ENCODE measurements at regions not wholly inside any gene's neighbourhood (a gene's known extent, or its start where the extent isn't known, plus 50 kb on each side); places are given as distances from the start of the nearest gene placed in this dataset.

DNA sequence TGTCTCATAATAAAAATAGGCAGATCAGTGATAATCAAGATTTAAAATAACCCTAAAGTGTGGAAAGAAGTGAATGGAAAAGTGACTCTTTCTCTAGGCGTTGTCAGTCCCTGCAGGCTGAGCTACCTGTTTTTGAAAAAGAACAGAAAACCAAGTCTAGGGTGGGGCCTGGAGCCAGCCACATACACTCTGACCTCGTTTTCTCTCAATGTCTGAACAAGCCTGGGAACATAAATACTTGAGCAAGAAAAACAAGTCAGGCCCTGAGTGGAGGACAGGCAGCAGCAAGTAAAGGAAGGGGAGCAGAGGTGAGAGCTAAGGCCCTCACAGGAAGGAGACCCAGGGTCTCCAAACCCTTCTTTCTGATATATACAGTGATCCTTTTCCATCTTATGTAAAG is 91.7 kb upstream of the HPF1 start:
- WGBS (ENCODE audit: extremely low coverage, insufficient coverage, insufficient read length): no CpG with 5 or more reads among the region's 2 CpGs
- H3K27ac ChIP-seq (ENCODE audit: low read depth, low read length): peak overlapping the region; percentile 41

DNA sequence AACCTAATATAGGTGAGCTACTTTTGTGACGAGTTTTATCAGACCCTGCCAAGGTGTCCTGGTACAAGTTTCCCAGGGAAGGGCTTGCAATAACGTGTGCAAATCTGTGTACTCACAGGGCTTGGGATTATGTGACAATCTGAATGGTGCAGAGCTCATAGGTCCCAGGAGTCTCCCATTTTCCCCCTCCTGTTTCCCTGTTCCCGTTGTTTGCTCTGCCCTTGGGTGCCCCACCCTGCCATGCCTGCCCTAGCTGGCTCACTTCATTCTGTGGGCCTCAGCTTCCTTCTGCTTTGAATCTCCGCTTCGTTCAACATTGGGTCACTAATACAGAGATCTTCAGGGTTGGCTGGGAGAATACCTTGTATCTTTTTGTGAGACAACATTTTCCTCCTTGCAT is 90.3 kb upstream of the HPF1 start:
- Histone ChIP-seq H4K91ac (ENCODE audit: low read depth, low read length) (no peak overlapping the region), H3K79me1 (ENCODE audit: low read length) (peaks cover 6% of the 10 kb centered on the region), H2BK12ac (ENCODE audit: low read length) (no peak overlapping the region), H2AFZ (ENCODE audit: insufficient read depth, low read length, poor library complexity) (no peak overlapping the region), H3K18ac (ENCODE audit: low read length) (no peak overlapping the region), H4K12ac (ENCODE audit: low read depth, low read length) (no peak overlapping the region), H2AK5ac (ENCODE audit: low read length) (no peak overlapping the region), H4K8ac (ENCODE audit: low read depth, low read length) (no peak overlapping the region), H3K4me3 (ENCODE audit: low read depth, low read length) (no peak overlapping the region), H3K4ac (ENCODE audit: low read depth, low read length) (no peak overlapping the region), H3K79me2 (ENCODE audit: control insufficient read depth, insufficient read depth, low read length, poor library complexity) (no peaks in the 10 kb centered on the region), H2BK120ac (ENCODE audit: insufficient read depth, low read length, poor library complexity) (no peak overlapping the region), H3K23ac (ENCODE audit: low read length) (no peak overlapping the region), H2BK5ac (ENCODE audit: low read depth, low read length, poor library complexity) (no peak overlapping the region), H3K9ac (ENCODE audit: low read length) (no peak overlapping the region), H3K14ac (ENCODE audit: low read length) (no peak overlapping the region), H3K9me3 (ENCODE audit: insufficient read depth, low read depth, low read length) (peaks cover 2% of the 10 kb centered on the region), H3K4me2 (ENCODE audit: low read length) (no peak overlapping the region), H3K27me3 (ENCODE audit: insufficient read depth, low read length) (no peaks in the 10 kb centered on the region), H3K27ac (ENCODE audit: low read depth, low read length) (no peak overlapping the region), H3K4me1 (ENCODE audit: control insufficient read depth in 1 of 2, insufficient read depth in 2 of 2, low read length in 2 of 2) (peaks cover 0 to 10% of the 10 kb centered on the region in 2 experiments), H3K36me3 (ENCODE audit: control insufficient read depth in 1 of 2, insufficient read depth in 2 of 2, low read length in 2 of 2) (no peaks in the 10 kb centered on the region)
- DNase-seq: no peak
- WGBS (ENCODE audit: extremely low coverage, insufficient coverage, insufficient read length): no CpG with 5 or more reads among the region's 5 CpGs

More for the DNA sequence above, 91.7 kb upstream of the HPF1 start:
- Histone ChIP-seq H4K91ac (ENCODE audit: low read depth, low read length) (peak overlapping the region; percentile 55), H2BK5ac (ENCODE audit: low read depth, low read length, poor library complexity) (peak overlapping the region; percentile 91), H3K9me3 (ENCODE audit: insufficient read depth, low read depth, low read length) (peaks cover 2% of the 10 kb centered on the region), H2AFZ (ENCODE audit: insufficient read depth, low read length, poor library complexity) (no peak overlapping the region), H3K79me1 (ENCODE audit: low read length) (peaks cover 6% of the 10 kb centered on the region), H2BK12ac (ENCODE audit: low read length) (no peak overlapping the region), H3K27me3 (ENCODE audit: insufficient read depth, low read length) (no peaks in the 10 kb centered on the region), H4K8ac (ENCODE audit: low read depth, low read length) (no peak overlapping the region), H2BK120ac (ENCODE audit: insufficient read depth, low read length, poor library complexity) (peak overlapping the region; percentile 63), H3K23ac (ENCODE audit: low read length) (no peak overlapping the region), H3K18ac (ENCODE audit: low read length) (no peak overlapping the region), H3K4ac (ENCODE audit: low read depth, low read length) (no peak overlapping the region), H3K79me2 (ENCODE audit: control insufficient read depth, insufficient read depth, low read length, poor library complexity) (no peaks in the 10 kb centered on the region), H2AK5ac (ENCODE audit: low read length) (no peak overlapping the region), H3K14ac (ENCODE audit: low read length) (no peak overlapping the region), H4K12ac (ENCODE audit: low read depth, low read length) (no peak overlapping the region), H3K4me3 (ENCODE audit: low read depth, low read length) (no peak overlapping the region), H3K36me3 (ENCODE audit: control insufficient read depth in 1 of 2, insufficient read depth in 2 of 2, low read length in 2 of 2) (no peaks in the 10 kb centered on the region), H3K4me2 (ENCODE audit: low read length) (no peak overlapping the region), H3K9ac (ENCODE audit: low read length) (no peak overlapping the region), H3K4me1 (ENCODE audit: control insufficient read depth in 1 of 2, insufficient read depth in 2 of 2, low read length in 2 of 2) (peaks cover 0 to 10% of the 10 kb centered on the region in 2 experiments)
- DNase-seq: peak in 1 of 2 donors; percentile 10

DNA sequence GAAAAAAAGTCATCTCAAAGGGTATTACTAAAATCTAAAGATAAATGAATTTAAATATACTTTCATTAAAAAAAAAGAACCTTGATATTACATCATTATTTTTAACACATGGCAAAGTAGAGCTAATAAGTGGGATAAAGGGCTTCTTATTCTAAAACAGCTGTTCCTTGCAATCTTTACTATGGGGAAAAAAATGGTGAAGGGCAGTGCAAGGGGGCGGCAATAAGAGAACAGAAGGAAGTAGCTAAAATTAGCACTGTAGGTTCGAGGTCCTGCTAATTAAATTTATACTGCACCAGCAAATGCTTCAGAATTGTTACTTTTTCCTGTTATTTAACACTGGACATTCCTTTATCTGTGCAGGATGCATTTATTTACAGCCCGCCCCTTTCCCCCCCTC is 89.4 kb upstream of the HPF1 start:
- H2BK120ac ChIP-seq (ENCODE audit: insufficient read depth, low read length, poor library complexity): no peak overlapping the region
- no peak overlapping the region for H2BK12ac ChIP-seq (ENCODE audit: low read length)
- H3K36me3 ChIP-seq (ENCODE audit: control insufficient read depth in 1 of 2, insufficient read depth in 2 of 2, low read length in 2 of 2): no peaks in the 10 kb centered on the region
- H3K27ac ChIP-seq (ENCODE audit: low read depth, low read length): no peak overlapping the region
- H3K4me1 ChIP-seq (ENCODE audit: control insufficient read depth in 1 of 2, insufficient read depth in 2 of 2, low read length in 2 of 2): peaks cover 0 to 10% of the 10 kb centered on the region in 2 experiments
- DNase-seq: no peak
- H4K8ac ChIP-seq (ENCODE audit: low read depth, low read length): no peak overlapping the region
- H2AK5ac ChIP-seq (ENCODE audit: low read length): no peak overlapping the region
- H3K23ac ChIP-seq (ENCODE audit: low read length): no peak overlapping the region
- no peak overlapping the region for H3K4ac ChIP-seq (ENCODE audit: low read depth, low read length)
- H3K18ac ChIP-seq (ENCODE audit: low read length): no peak overlapping the region
- H3K9me3 ChIP-seq (ENCODE audit: insufficient read depth, low read depth, low read length): peaks cover 1% of the 10 kb centered on the region
- no peak overlapping the region for H3K4me3 ChIP-seq (ENCODE audit: low read depth, low read length)
- H3K14ac ChIP-seq (ENCODE audit: low read length): no peak overlapping the region
- no peaks in the 10 kb centered on the region for H3K79me2 ChIP-seq (ENCODE audit: control insufficient read depth, insufficient read depth, low read length, poor library complexity)
- no peak overlapping the region for H3K4me2 ChIP-seq (ENCODE audit: low read length)
- H3K9ac ChIP-seq (ENCODE audit: low read length): no peak overlapping the region
- H3K27me3 ChIP-seq (ENCODE audit: insufficient read depth, low read length): no peaks in the 10 kb centered on the region
- H3K79me1 ChIP-seq (ENCODE audit: low read length): peaks cover 6% of the 10 kb centered on the region
- no peak overlapping the region for H2AFZ ChIP-seq (ENCODE audit: insufficient read depth, low read length, poor library complexity)
- H2BK5ac ChIP-seq (ENCODE audit: low read depth, low read length, poor library complexity): no peak overlapping the region
- no peak overlapping the region for H4K91ac ChIP-seq (ENCODE audit: low read depth, low read length)
- no peak overlapping the region for H4K12ac ChIP-seq (ENCODE audit: low read depth, low read length)
- no CpG with 5 or more reads among the region's 3 CpGs for WGBS (ENCODE audit: extremely low coverage, insufficient coverage, insufficient read length)

DNA sequence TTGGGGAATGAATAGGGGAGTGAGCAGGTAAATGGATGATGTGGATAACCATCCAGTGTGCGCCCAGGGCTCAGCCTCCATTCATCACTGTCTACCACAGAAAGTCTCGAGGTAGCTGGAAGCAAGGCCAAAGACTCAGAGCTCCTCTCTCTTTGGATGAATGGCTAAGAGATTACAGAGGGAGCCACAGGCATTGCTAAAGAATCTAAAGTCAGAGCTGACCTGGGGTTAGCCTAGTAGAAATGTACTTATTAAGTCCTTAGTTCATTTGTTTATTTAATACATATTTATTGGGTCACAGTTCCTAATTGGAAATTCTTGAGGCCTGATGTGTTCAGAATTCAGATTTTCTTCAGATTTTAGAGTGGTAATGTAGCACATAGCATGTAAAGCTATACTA is 88.7 kb upstream of the HPF1 start:
- WGBS (ENCODE audit: extremely low coverage, insufficient coverage, insufficient read length): no CpG with 5 or more reads among the region's 2 CpGs
- no peak overlapping the region for H4K91ac ChIP-seq (ENCODE audit: low read depth, low read length)
- H3K79me2 ChIP-seq (ENCODE audit: control insufficient read depth, insufficient read depth, low read length, poor library complexity): no peaks in the 10 kb centered on the region
- H3K23ac ChIP-seq (ENCODE audit: low read length): no peak overlapping the region
- DNase-seq: no peak
- H3K36me3 ChIP-seq (ENCODE audit: control insufficient read depth in 1 of 2, insufficient read depth in 2 of 2, low read length in 2 of 2): no peaks in the 10 kb centered on the region
- H2BK12ac ChIP-seq (ENCODE audit: low read length): no peak overlapping the region
- H3K79me1 ChIP-seq (ENCODE audit: low read length): peaks cover 6% of the 10 kb centered on the region
- H3K14ac ChIP-seq (ENCODE audit: low read length): no peak overlapping the region
- H3K9me3 ChIP-seq (ENCODE audit: insufficient read depth, low read depth, low read length): no peaks in the 10 kb centered on the region
- H3K4me2 ChIP-seq (ENCODE audit: low read length): no peak overlapping the region
- H4K8ac ChIP-seq (ENCODE audit: low read depth, low read length): no peak overlapping the region
- no peaks in the 10 kb centered on the region for H3K27me3 ChIP-seq (ENCODE audit: insufficient read depth, low read length)
- no peak overlapping the region for H2BK5ac ChIP-seq (ENCODE audit: low read depth, low read length, poor library complexity)
- H3K4ac ChIP-seq (ENCODE audit: low read depth, low read length): no peak overlapping the region
- H2BK120ac ChIP-seq (ENCODE audit: insufficient read depth, low read length, poor library complexity): no peak overlapping the region
- no peak overlapping the region for H3K18ac ChIP-seq (ENCODE audit: low read length)
- no peak overlapping the region for H3K4me3 ChIP-seq (ENCODE audit: low read depth, low read length)
- no peak overlapping the region for H4K12ac ChIP-seq (ENCODE audit: low read depth, low read length)
- H3K9ac ChIP-seq (ENCODE audit: low read length): no peak overlapping the region
- H2AK5ac ChIP-seq (ENCODE audit: low read length): no peak overlapping the region
- no peak overlapping the region for H2AFZ ChIP-seq (ENCODE audit: insufficient read depth, low read length, poor library complexity)
- H3K4me1 ChIP-seq (ENCODE audit: control insufficient read depth in 1 of 2, insufficient read depth in 2 of 2, low read length in 2 of 2): peaks cover 0 to 8% of the 10 kb centered on the region in 2 experiments
- H3K27ac ChIP-seq (ENCODE audit: low read depth, low read length): no peak overlapping the region

All from trophoblast cell (in vitro differentiated cells and primary cell).